ENCODE measurements at regions not wholly inside any gene's neighbourhood (a gene's known extent, or its start where the extent isn't known, plus 50 kb on each side); places are given as distances from the start of the nearest gene placed in this dataset.
A peak's percentile ranks its signal among the peaks of the same experiment; 100 is the strongest.
"Not testable (repeated sequence)": the region's sequence is repeated elsewhere in the genome, so short reads cannot be mapped to it uniquely, and the experiment has no call there.

GRCh38 chr14:57150449-57150848 is 118.3 kb downstream of the EXOC5 start:
- no peak for DNase-seq

GRCh38 chr14:57139173-57139572 is 129.5 kb downstream of the EXOC5 start:
- DNase-seq, result no peak

- DNase-seq, result no peak
Observed at GRCh38 chr14:57136669-57137328, 131.9 kb downstream of the EXOC5 start.

GRCh38 chr14:57127809-57128208 is 140.9 kb downstream of the EXOC5 start:
- not testable (repeated sequence) for DNase-seq

GRCh38 chr14:57122129-57122528 is 146.6 kb downstream of the EXOC5 start:
- no peak for DNase-seq

GRCh38 chr14:57112072-57112807 is 156.5 kb downstream of the EXOC5 start:
- DNase-seq, result not testable (repeated sequence)

- DNase-seq, result not testable (repeated sequence)
Observed at GRCh38 chr14:57110411-57110810, 158.3 kb downstream of the EXOC5 start.

GRCh38 chr14:57091030-57091608 is 177.6 kb downstream of the EXOC5 start:
- no peak for DNase-seq

- no peak for DNase-seq
Observed at GRCh38 chr14:57089901-57090300, 178.8 kb downstream of the EXOC5 start.

GRCh38 chr14:57087841-57088240 is 180.9 kb downstream of the EXOC5 start:
- no peak for DNase-seq

GRCh38 chr14:57086271-57087162 is 182.2 kb downstream of the EXOC5 start:
- no peak for DNase-seq

GRCh38 chr14:57085801-57086200 is 182.9 kb downstream of the EXOC5 start:
- no peak for DNase-seq

- DNase-seq, result no peak
Observed at GRCh38 chr14:57085043-57085442, 183.7 kb downstream of the EXOC5 start.

- no peak for DNase-seq
Observed at GRCh38 chr14:57080691-57081090, 188.0 kb downstream of the EXOC5 start.

GRCh38 chr14:57078054-57078453 is 190.7 kb downstream of the EXOC5 start:
- no peak for DNase-seq

- DNase-seq, result no peak
Observed at GRCh38 chr14:57073986-57074385, 194.7 kb downstream of the EXOC5 start.

GRCh38 chr14:57071639-57072038 is 197.1 kb downstream of the EXOC5 start:
- no peak for DNase-seq

- DNase-seq, result no peak
Observed at GRCh38 chr14:57069702-57070101, 199.0 kb downstream of the EXOC5 start.

GRCh38 chr14:57068511-57068910 is 200.2 kb downstream of the EXOC5 start:
- no peak for DNase-seq

GRCh38 chr14:57066887-57067513 is 201.7 kb downstream of the EXOC5 start:
- DNase-seq, result peak; percentile 41

- no peak for DNase-seq
Observed at GRCh38 chr14:57066463-57066862, 202.2 kb downstream of the EXOC5 start.

GRCh38 chr14:57061009-57061711 is 207.5 kb downstream of the EXOC5 start:
- DNase-seq, result no peak
